K562 (cell line): ENCODE measurements at regions not wholly inside any gene's neighbourhood (a gene's known extent, or its start where the extent isn't known, plus 50 kb on each side); places are given as distances from the start of the nearest gene placed in this dataset.

Experiments
- ARID4B ChIP-seq: sonication (generic); formaldehyde crosslinking; IDR thresholded peaks from 2 replicates; pipeline ENCODE4 v1.8.0; 2022; ENCODE audit warnings: mild to moderate bottlenecking, missing genetic modification reagents
- BCOR ChIP-seq: fragments of 450-650 bp; IDR thresholded peaks from 2 replicates; pipeline ENCODE4 v1.6.1; 2016
- CC2D1A ChIP-seq: fragments of 450-650 bp; IDR thresholded peaks from 2 replicates; pipeline ENCODE4 v1.6.1; 2017; ENCODE audit warnings: mild to moderate bottlenecking
- CCNT2 ChIP-seq: IDR thresholded peaks from 2 replicates; pipeline ENCODE4 v1.6.1; 2011; ENCODE audit warnings: borderline replicate concordance, low read depth, mild to moderate bottlenecking, moderate library complexity, mixed read lengths, low read length; ENCODE audit not compliant: insufficient read length; ENCODE audit errors: extremely low read depth
- DMBX1 ChIP-seq: fragments of 250-450 bp; sonication (Bioruptor Pico); IDR thresholded peaks from 2 replicates; pipeline ENCODE4 v1.8.0; 2022; ENCODE audit warnings: inconsistent platforms, mild to moderate bottlenecking, moderate library complexity, borderline replicate concordance
- FOXK2 ChIP-seq, 2 experiments: fragments of 450-650 bp; IDR thresholded peaks in 1 of 2; conservative IDR thresholded peaks in 1 of 2; 2 replicates each; pipeline ENCODE4 v1.6.1; 2016; ENCODE audit warnings: low read depth in 2 of 2, mild to moderate bottlenecking in 1 of 2
- GABPA ChIP-seq: fragments of 200-800 bp; sonication (Bioruptor generic); conservative IDR thresholded peaks from 2 replicates; pipeline ENCODE4 v1.6.1; 2016; ENCODE audit warnings: low read depth, missing genetic modification characterization, missing compliant biosample characterization
- NCOR1 ChIP-seq: fragments of 450-650 bp; IDR thresholded peaks from 2 replicates; pipeline ENCODE4 v1.6.1; 2016; ENCODE audit warnings: mild to moderate bottlenecking, moderate library complexity
- POLR2AphosphoS5 ChIP-seq: IDR thresholded peaks from 2 replicates; pipeline ENCODE4 v1.6.1; 2011; ENCODE audit warnings: mild to moderate bottlenecking, low read depth, low read length, moderate library complexity; ENCODE audit not compliant: control insufficient read depth, insufficient read depth
- POLR2H ChIP-seq: IDR thresholded peaks from 2 replicates; pipeline ENCODE4 v1.6.1; 2016; ENCODE audit warnings: missing genetic modification characterization, low read depth, mild to moderate bottlenecking, control low read depth, missing compliant biosample characterization, moderate library complexity
- RB1 ChIP-seq: fragments of 450-650 bp; IDR thresholded peaks from 2 replicates; pipeline ENCODE4 v1.6.1; 2017; ENCODE audit warnings: low read depth, mild to moderate bottlenecking
- RCOR1 ChIP-seq, 2 experiments: IDR thresholded peaks; 2 replicates each; pipeline ENCODE4 v1.6.1; 2012; ENCODE audit warnings: low read depth in 2 of 2, low read length in 2 of 2, borderline replicate concordance in 1 of 2, improper control_type of control experiment in 1 of 2
- TAF9B ChIP-seq: fragments of 450-650 bp; IDR thresholded peaks from 2 replicates; pipeline ENCODE4 v1.6.1; 2018; ENCODE audit warnings: mild to moderate bottlenecking; ENCODE audit not compliant: partially characterized antibody
- TSC22D4 ChIP-seq: fragments of 450-650 bp; IDR thresholded peaks from 2 replicates; pipeline ENCODE4 v1.6.1; 2016; ENCODE audit warnings: missing genetic modification characterization, missing biosample characterization, control low read depth
- ZNF140 ChIP-seq: fragments of 250-450 bp; sonication (Bioruptor Pico); IDR thresholded peaks from 2 replicates; pipeline ENCODE4 v1.8.0; 2021; ENCODE audit warnings: moderate library complexity, mild to moderate bottlenecking, inconsistent platforms
- ZNF224 ChIP-seq: sonication (generic); formaldehyde crosslinking; IDR thresholded peaks from 2 replicates; pipeline ENCODE4 v1.8.0; 2022; ENCODE audit warnings: mild to moderate bottlenecking, missing genetic modification reagents
- ZNF395 ChIP-seq: fragments of 200-800 bp; sonication (Bioruptor generic); IDR thresholded peaks from 2 replicates; pipeline ENCODE4 v1.6.1; 2017; ENCODE audit warnings: missing genetic modification characterization, missing compliant biosample characterization
- ZNF408 ChIP-seq: fragments of 250-450 bp; sonication (Bioruptor Pico); IDR thresholded peaks from 2 replicates; pipeline ENCODE4 v1.4.0; 2020; ENCODE audit warnings: low read depth, mild to moderate bottlenecking, moderate library complexity

GRCh38 chr11:16604794-16605388, 133.6 kb upstream of the C11orf58 start (continued):
- TF ChIP-seq ZNF395 (CRISPR knock-in tag): peak; percentile 93; the same call in 1 of the 2 replicates
- peak; percentile 41; the same call in 1 of the 2 replicates for TF ChIP-seq ARID4B
- TF ChIP-seq RCOR1 (IDR thresholded peaks at IDR 0.05; ENCODE audit: borderline replicate concordance in 1 of 2, low read depth in 2 of 2, low read length in 2 of 2): peak in 1 of 2 experiments; percentile 45; a peak in 1 of 4 replicates
- no peak for TF ChIP-seq TSC22D4 (tag)
- peak; percentile 95 for TF ChIP-seq CCNT2
- TF ChIP-seq RB1: 0 out of 2 replicates have a peak, but pooled peaks have one; percentile 30
- no peak for TF ChIP-seq POLR2H (tag)
- TF ChIP-seq POLR2AphosphoS5: peak; percentile 95
- no peak for TF ChIP-seq ZNF408
- TF ChIP-seq BCOR: peak; percentile 64; the same call in 1 of the 2 replicates
- TF ChIP-seq ZNF140: no peak
- TF ChIP-seq DMBX1 (CRISPR knock-in tag): peak; percentile 47; the same call in 1 of the 2 replicates
- TF ChIP-seq NCOR1: peak; percentile 96
- TF ChIP-seq ZNF224 (CRISPR knock-in tag): no peak
- TF ChIP-seq FOXK2 (conservative IDR thresholded peaks at IDR 0.05 in 1 of 2, IDR thresholded peaks at IDR 0.05 in 1 of 2; ENCODE audit: low read depth in 2 of 2): peak in 1 of 2 experiments; percentile 39; a peak in 1 of 4 replicates
- no peak for TF ChIP-seq TAF9B
- peak; percentile 81; the same call in 1 of the 2 replicates for TF ChIP-seq CC2D1A
- TF ChIP-seq GABPA (tag): 0 out of 2 replicates have a peak, but pooled peaks have one; percentile 17
